Liver (tissue), 3 donors: ENCODE measurements at regions not wholly inside any gene's neighbourhood (a gene's known extent, or its start where the extent isn't known, plus 50 kb on each side); places are given as distances from the start of the nearest gene placed in this dataset.

ENCODE experiments used
- EGR1 ChIP-seq, 2 donors: IDR thresholded peaks; 2 replicates each; pipeline ENCODE4 v1.6.1; 2016 to 2018; ENCODE audit warnings: antibody characterized with exemption in 2 of 2, low read depth in 2 of 2
- FOXA1 ChIP-seq: IDR thresholded peaks from 2 replicates; pipeline ENCODE4 v1.6.1; 2016; ENCODE audit warnings: antibody characterized with exemption
- GABPA ChIP-seq, 2 donors: IDR thresholded peaks in 1 of 2; conservative IDR thresholded peaks in 1 of 2; 2 replicates each; pipeline ENCODE4 v1.6.1; 2016; ENCODE audit warnings: antibody characterized with exemption in 2 of 2, mild to moderate bottlenecking in 1 of 2, moderate library complexity in 1 of 2
- JUND ChIP-seq, 2 donors: IDR thresholded peaks; 2 replicates each; pipeline ENCODE4 v1.6.1; 2016; ENCODE audit warnings: antibody characterized with exemption in 2 of 2
- MAX ChIP-seq: IDR thresholded peaks from 2 replicates; pipeline ENCODE4 v1.6.1; 2016; ENCODE audit warnings: antibody characterized with exemption
- RAD21 ChIP-seq, 2 donors: IDR thresholded peaks; 2 replicates each; pipeline ENCODE4 v1.6.1; 2016; ENCODE audit warnings: antibody characterized with exemption in 2 of 2, mild to moderate bottlenecking in 2 of 2
- SP1 ChIP-seq: IDR thresholded peaks from 2 replicates; pipeline ENCODE4 v1.6.1; 2018; ENCODE audit warnings: antibody characterized with exemption, mild to moderate bottlenecking
- TAF1 ChIP-seq: conservative IDR thresholded peaks from 2 replicates; pipeline ENCODE4 v1.6.1; 2016; ENCODE audit warnings: antibody characterized with exemption, mild to moderate bottlenecking
- ZBTB33 ChIP-seq: IDR thresholded peaks from 2 replicates; pipeline ENCODE4 v1.6.1; 2016; ENCODE audit warnings: antibody characterized with exemption
- TF ChIP-seq, protein P1 (sequence below): fragments of 150-350 bp; IDR thresholded peaks from 2 replicates; pipeline ENCODE4 v1.5.1; 2017; ENCODE audit warnings: improper control_type of control experiment, low read depth, low read length; ENCODE audit not compliant: missing input control
- TF ChIP-seq, protein P2 (sequence below): IDR thresholded peaks from 2 replicates; pipeline ENCODE4 v1.6.1; 2016; ENCODE audit warnings: antibody characterized with exemption, mild to moderate bottlenecking
- TF ChIP-seq, protein P3 (sequence below): IDR thresholded peaks from 2 replicates; pipeline ENCODE4 v1.6.1; 2016; ENCODE audit warnings: antibody characterized with exemption
- donor health status: healthy.
- donor health status: healthy.

DNA sequence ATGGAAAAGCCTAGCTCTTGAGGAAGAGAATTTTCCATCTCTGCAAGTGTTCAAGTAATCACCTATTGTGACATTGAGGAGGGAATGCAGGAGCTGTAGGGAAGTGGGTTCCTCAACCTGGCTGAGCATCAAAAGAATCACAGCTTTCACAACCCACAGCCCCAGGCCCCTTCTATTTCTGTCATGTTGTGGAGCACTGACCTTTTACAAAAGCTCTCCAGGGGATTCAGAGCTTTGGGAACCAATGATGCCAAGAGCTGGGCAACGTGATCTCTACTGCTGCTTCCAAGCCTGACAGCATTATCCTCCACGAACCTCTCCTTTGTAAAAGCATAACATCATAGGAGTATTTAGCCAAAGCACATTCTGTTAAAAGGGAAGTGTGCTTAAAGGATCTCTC lies 231.1 kb downstream of the ADAMTS9 start:
- TF ChIP-seq TAF1 = no peak
- TF ChIP-seq, protein P1, sequence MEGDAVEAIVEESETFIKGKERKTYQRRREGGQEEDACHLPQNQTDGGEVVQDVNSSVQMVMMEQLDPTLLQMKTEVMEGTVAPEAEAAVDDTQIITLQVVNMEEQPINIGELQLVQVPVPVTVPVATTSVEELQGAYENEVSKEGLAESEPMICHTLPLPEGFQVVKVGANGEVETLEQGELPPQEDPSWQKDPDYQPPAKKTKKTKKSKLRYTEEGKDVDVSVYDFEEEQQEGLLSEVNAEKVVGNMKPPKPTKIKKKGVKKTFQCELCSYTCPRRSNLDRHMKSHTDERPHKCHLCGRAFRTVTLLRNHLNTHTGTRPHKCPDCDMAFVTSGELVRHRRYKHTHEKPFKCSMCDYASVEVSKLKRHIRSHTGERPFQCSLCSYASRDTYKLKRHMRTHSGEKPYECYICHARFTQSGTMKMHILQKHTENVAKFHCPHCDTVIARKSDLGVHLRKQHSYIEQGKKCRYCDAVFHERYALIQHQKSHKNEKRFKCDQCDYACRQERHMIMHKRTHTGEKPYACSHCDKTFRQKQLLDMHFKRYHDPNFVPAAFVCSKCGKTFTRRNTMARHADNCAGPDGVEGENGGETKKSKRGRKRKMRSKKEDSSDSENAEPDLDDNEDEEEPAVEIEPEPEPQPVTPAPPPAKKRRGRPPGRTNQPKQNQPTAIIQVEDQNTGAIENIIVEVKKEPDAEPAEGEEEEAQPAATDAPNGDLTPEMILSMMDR = no peak
- TF ChIP-seq, protein P2, sequence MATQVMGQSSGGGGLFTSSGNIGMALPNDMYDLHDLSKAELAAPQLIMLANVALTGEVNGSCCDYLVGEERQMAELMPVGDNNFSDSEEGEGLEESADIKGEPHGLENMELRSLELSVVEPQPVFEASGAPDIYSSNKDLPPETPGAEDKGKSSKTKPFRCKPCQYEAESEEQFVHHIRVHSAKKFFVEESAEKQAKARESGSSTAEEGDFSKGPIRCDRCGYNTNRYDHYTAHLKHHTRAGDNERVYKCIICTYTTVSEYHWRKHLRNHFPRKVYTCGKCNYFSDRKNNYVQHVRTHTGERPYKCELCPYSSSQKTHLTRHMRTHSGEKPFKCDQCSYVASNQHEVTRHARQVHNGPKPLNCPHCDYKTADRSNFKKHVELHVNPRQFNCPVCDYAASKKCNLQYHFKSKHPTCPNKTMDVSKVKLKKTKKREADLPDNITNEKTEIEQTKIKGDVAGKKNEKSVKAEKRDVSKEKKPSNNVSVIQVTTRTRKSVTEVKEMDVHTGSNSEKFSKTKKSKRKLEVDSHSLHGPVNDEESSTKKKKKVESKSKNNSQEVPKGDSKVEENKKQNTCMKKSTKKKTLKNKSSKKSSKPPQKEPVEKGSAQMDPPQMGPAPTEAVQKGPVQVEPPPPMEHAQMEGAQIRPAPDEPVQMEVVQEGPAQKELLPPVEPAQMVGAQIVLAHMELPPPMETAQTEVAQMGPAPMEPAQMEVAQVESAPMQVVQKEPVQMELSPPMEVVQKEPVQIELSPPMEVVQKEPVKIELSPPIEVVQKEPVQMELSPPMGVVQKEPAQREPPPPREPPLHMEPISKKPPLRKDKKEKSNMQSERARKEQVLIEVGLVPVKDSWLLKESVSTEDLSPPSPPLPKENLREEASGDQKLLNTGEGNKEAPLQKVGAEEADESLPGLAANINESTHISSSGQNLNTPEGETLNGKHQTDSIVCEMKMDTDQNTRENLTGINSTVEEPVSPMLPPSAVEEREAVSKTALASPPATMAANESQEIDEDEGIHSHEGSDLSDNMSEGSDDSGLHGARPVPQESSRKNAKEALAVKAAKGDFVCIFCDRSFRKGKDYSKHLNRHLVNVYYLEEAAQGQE = no peak
- no peak for TF ChIP-seq MAX
- no peak for TF ChIP-seq SP1
- TF ChIP-seq ZBTB33 = no peak
- TF ChIP-seq GABPA (IDR thresholded peaks at IDR 0.05 in 1 of 2, conservative IDR thresholded peaks at IDR 0.05 in 1 of 2) = no peak
- TF ChIP-seq FOXA1 = no peak
- TF ChIP-seq, protein P3, sequence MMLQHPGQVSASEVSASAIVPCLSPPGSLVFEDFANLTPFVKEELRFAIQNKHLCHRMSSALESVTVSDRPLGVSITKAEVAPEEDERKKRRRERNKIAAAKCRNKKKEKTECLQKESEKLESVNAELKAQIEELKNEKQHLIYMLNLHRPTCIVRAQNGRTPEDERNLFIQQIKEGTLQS = no peak
- TF ChIP-seq EGR1 (IDR thresholded peaks at IDR 0.05; ENCODE audit: low read depth in 2 of 2) = no peak
- TF ChIP-seq JUND (IDR thresholded peaks at IDR 0.05) = no peak
- no peak for TF ChIP-seq RAD21 (IDR thresholded peaks at IDR 0.05)
